SU-DHL-6 (cell line): ENCODE measurements at regions not wholly inside any gene's neighbourhood (a gene's known extent, or its start where the extent isn't known, plus 50 kb on each side); places are given as distances from the start of the nearest gene placed in this dataset.

Experiments
- H2AFZ ChIP-seq: fragments of 200-600 bp; sonication (generic); 2 replicates; pipeline ENCODE4 v1.6.1; 2014; ENCODE audit warnings: low read depth, mild to moderate bottlenecking, moderate library complexity, mixed read lengths, antibody characterized with exemption, low read length; ENCODE audit not compliant: severe bottlenecking
- H3F3A ChIP-seq: fragments of 200-600 bp; shearing (Covaris generic); 2 replicates; pipeline ENCODE4 v1.6.0; 2016; ENCODE audit warnings: antibody characterized with exemption, mild to moderate bottlenecking; ENCODE audit not compliant: insufficient read depth
- H3K27ac ChIP-seq: fragments of 200-600 bp; sonication (generic); 2 replicates; pipeline ENCODE4 v1.5.1; 2016; ENCODE audit warnings: low read depth, mild to moderate bottlenecking, low read length, moderate library complexity, mixed read lengths
- H3K27me3 ChIP-seq: fragments of 200-600 bp; sonication (generic), shearing (Covaris generic); 2 replicates; pipeline ENCODE4 v1.6.0; 2014; ENCODE audit warnings: mild to moderate bottlenecking, low read length
- H3K36me3 ChIP-seq: fragments of 200-600 bp; sonication (generic); 2 replicates; pipeline ENCODE4 v1.6.1; 2014; ENCODE audit warnings: mild to moderate bottlenecking, low read length, mixed read lengths
- H3K4me2 ChIP-seq: fragments of 300-600, 200-600 bp; shearing (Covaris generic), sonication (generic); 2 replicates; pipeline ENCODE4 v1.6.0; 2014; ENCODE audit warnings: low read length, low read depth, mild to moderate bottlenecking; ENCODE audit not compliant: poor library complexity, severe bottlenecking
- H3K4me3 ChIP-seq: fragments of 200-600 bp; sonication (generic); 2 replicates; pipeline ENCODE4 v1.5.1; 2014; ENCODE audit warnings: antibody characterized with exemption, low read length, mild to moderate bottlenecking, mixed read lengths; ENCODE audit not compliant: insufficient read depth, poor library complexity, severe bottlenecking
- H3K79me2 ChIP-seq: fragments of 200-600 bp; sonication (generic); 2 replicates; pipeline ENCODE4 v1.6.1; 2014; ENCODE audit warnings: mild to moderate bottlenecking, low read length, moderate library complexity; ENCODE audit not compliant: insufficient read depth
- H3K9ac ChIP-seq: fragments of 200-600 bp; sonication (generic); 2 replicates; pipeline ENCODE4 v1.7.0; 2014; ENCODE audit warnings: mild to moderate bottlenecking, low read length
- H3K9me2 ChIP-seq: fragments of 200-600 bp; sonication (generic); replicated peaks from 2 replicates; pipeline ENCODE4 v1.6.1; 2014; ENCODE audit warnings: low read length; ENCODE audit not compliant: insufficient read depth
- H3K9me3 ChIP-seq: fragments of 200-600 bp; sonication (generic); 2 replicates; pipeline ENCODE4 v1.6.1; 2014; ENCODE audit warnings: low read length, mixed read lengths; ENCODE audit not compliant: insufficient read depth
- H4K20me1 ChIP-seq: fragments of 200-600 bp; sonication (generic); 2 replicates; pipeline ENCODE4 v1.6.1; 2014; ENCODE audit warnings: low read depth, mild to moderate bottlenecking, antibody characterized with exemption, low read length, moderate library complexity, mixed read lengths
- CTCF ChIP-seq: fragments of 200-600 bp; sonication (generic); IDR thresholded peaks from one replicate; pipeline ENCODE4 v1.5.1; 2017; ENCODE audit warnings: antibody characterized with exemption, mild to moderate bottlenecking, low read length, moderate library complexity; ENCODE audit not compliant: insufficient read depth, poor library complexity, severe bottlenecking
- EZH2phosphoT487 ChIP-seq: fragments of 200-600 bp; sonication (generic), shearing (Covaris generic); conservative IDR thresholded peaks from 2 replicates; pipeline ENCODE4 v1.6.1; 2018; ENCODE audit warnings: mild to moderate bottlenecking, antibody characterized with exemption, low read length, moderate library complexity, mixed read lengths

GRCh38 chr13:83633746-83634145 lies 248.5 kb downstream of the SLITRK1 start:
- Histone ChIP-seq H3K27ac (no peak overlapping the region), H3K9ac (no peak overlapping the region), H3K4me2 (no peak overlapping the region), H3K4me3 (no peak overlapping the region), H3K36me3 (no peaks in the 10 kb centered on the region), H3K79me2 (no peaks in the 10 kb centered on the region), H3K9me2 (no peaks in the 10 kb centered on the region), H3F3A (no peaks in the 10 kb centered on the region), H3K27me3 (no peaks in the 10 kb centered on the region), H3K9me3 (no peaks in the 10 kb centered on the region), H4K20me1 (no peaks in the 10 kb centered on the region), H2AFZ (no peak overlapping the region)
- TF ChIP-seq CTCF (no peak), EZH2phosphoT487 (no peak)

DNA sequence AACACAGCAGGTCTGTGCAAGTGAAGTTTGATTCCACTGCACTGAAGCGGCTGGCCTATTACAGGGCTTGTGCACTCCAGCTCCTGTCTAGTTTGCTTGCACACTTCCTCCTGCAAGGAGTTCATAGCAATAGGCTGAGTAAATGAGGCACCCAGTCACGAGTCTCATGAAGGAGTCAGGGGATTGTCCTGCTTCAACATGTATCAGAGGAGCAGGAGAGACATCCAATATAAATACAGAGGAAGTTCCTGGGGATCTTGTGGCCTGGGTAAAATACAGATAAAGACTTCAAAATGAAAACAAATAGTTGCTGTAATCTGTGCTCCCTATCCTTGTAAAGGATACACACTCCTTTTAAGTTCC lies 259.9 kb downstream of the SLITRK1 start:
- H2AFZ ChIP-seq = no peak overlapping the region
- no peak for TF ChIP-seq CTCF
- TF ChIP-seq EZH2phosphoT487 = no peak

DNA sequence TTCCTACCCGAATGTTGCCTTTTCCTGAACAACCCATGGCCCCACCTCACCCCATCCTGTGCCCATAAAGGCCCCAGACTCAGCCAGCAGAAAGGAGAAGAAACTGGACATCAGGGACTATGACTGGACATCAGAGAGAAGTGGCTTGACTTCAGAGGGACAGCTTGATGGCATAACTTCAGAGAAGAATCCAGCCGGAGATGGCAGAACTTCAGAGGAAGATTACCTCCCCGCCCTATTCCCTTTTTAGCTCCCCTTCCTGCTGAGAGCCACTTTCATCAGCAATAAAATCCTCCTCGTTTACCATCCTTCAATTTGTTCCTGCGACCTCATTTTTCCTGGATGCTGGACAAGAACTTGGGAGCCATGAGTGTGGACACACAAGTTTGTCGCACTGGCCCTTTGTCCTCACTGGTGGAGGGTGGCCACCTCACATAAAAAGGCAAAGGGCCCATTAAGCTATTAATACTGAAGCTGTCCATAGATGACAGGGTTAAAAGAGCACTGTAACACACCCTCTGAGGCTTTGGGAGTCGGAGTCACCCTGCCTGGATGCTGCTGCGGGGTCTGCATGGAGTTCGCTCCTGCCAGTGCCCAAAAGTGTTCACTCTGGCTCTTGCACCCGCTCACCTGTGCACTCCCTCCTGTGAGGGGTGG lies 260.4 kb downstream of the SLITRK1 start:
- Histone ChIP-seq H3K9ac (no peak overlapping the region), H3K36me3 (no peaks in the 10 kb centered on the region), H3K27ac (no peak overlapping the region), H4K20me1 (no peaks in the 10 kb centered on the region), H3K4me3 (no peak overlapping the region), H3K79me2 (no peaks in the 10 kb centered on the region), H3K9me3 (no peaks in the 10 kb centered on the region), H3K9me2 (no peaks in the 10 kb centered on the region), H2AFZ (no peak overlapping the region), H3K4me2 (no peak overlapping the region), H3K27me3 (no peaks in the 10 kb centered on the region), H3F3A (no peaks in the 10 kb centered on the region)
- TF ChIP-seq EZH2phosphoT487 = no peak
- no peak for TF ChIP-seq CTCF

More for the DNA sequence above, 259.9 kb downstream of the SLITRK1 start:
- Histone ChIP-seq H3K79me2 (no peaks in the 10 kb centered on the region), H3K9me3 (no peaks in the 10 kb centered on the region), H3K4me2 (no peak overlapping the region), H3K27ac (no peak overlapping the region), H3K4me3 (no peak overlapping the region), H3K9ac (no peak overlapping the region), H3K36me3 (no peaks in the 10 kb centered on the region), H4K20me1 (no peaks in the 10 kb centered on the region), H3K27me3 (no peaks in the 10 kb centered on the region), H3K9me2 (no peaks in the 10 kb centered on the region), H3F3A (no peaks in the 10 kb centered on the region)
